C1 segment of cervical spinal cord (tissue), 14 donors: ENCODE measurements at regions not wholly inside any gene's neighbourhood (a gene's known extent, or its start where the extent isn't known, plus 50 kb on each side); places are given as distances from the start of the nearest gene placed in this dataset.

Experiments used
- DNase-seq, 14 donors: peaks; one replicate each; lab custom pipeline; 2025; lab: John Stamatoyannopoulos, UW

GRCh38 chr5:173780235-173781234 lies 107.6 kb upstream of the CPEB4 start:
- DNase-seq, result no peak

DNA sequence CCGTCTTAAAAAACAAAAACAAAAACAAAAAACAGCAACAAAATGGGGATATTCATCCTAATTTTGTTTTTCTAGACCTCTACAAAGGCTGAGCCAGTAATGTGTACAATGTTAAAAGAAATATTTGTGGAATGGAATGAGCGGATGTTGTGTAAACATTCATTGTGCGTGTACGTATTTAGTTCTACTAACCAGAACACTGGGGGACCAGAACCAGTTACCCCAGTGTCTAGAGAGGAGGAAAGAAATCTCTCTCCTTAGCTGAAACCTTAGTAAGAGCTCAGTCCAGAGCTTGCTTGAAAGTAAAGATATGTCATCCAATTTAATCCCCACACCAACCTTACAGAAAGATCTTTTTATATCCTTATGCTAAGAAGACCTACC lies 106.7 kb upstream of the CPEB4 start:
- no peak for DNase-seq

DNA sequence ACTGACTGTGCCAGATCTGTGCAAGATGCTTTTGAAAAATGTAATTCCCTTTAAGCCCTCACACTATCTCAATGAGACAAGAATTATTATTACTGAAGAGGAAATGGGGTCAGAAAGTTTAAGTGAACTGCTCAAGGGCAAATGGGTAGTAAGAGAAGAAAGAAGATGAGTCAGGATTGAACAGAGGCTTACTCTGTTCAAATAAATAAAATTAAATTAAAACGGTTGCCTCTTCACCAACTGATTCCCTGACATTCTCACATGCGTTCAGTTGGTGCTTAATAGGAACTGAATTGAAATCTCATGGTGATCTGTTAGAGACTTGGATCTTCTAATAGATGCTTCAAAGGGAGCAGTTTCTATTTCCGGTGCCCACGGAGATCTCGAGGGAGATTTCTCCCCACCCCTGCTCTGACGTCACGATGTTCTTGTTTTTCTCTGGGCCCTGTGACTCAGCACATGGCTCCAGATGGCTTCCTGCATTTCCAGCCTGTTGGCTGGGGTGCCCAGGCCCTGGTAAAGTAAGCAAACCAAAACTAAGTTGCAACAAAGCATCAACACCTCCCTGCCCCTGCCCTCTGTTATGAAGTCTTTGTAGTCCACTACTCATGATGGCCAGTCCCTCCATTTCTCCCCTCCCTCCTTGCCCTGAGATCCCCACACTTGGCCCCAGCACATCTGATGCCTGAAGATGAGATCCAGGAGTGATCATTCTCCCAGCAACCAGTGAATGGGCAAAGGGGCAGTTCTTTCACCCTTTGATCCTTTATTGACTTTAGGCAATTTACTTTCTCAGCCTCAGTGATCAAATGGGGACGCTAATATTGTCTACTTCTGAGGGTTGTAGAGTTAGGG lies 106.1 kb upstream of the CPEB4 start:
- DNase-seq, result peak in 11 of 14 donors; percentile 26 to 87 (median 64)

- DNase-seq, result no peak
Observed at GRCh38 chr5:173782671-173783101, 105.5 kb upstream of the CPEB4 start.

GRCh38 chr5:173783371-173783770 lies 104.8 kb upstream of the CPEB4 start:
- DNase-seq, result no peak

GRCh38 chr5:173785400-173785799 lies 102.7 kb upstream of the CPEB4 start:
- no peak for DNase-seq

DNA sequence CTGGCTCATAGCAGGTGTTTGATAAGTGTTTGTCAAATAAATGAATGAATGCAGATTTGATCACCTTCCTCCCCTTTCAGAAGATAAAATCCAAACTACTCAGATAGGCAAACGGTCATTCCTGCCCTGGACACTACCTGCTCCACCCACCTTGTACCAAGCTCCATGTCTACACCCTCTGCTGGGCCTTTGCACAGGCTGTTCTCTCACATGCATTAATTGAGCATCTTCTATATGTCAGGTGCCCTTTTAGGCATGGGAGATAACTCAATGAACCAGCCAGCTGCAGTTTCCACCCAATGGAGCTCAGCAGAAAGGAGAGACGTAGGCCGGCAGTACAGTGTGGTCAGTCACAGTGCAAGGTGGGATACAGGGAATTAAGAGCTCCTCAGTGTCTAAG lies 102.3 kb upstream of the CPEB4 start:
- DNase-seq, result no peak

DNA sequence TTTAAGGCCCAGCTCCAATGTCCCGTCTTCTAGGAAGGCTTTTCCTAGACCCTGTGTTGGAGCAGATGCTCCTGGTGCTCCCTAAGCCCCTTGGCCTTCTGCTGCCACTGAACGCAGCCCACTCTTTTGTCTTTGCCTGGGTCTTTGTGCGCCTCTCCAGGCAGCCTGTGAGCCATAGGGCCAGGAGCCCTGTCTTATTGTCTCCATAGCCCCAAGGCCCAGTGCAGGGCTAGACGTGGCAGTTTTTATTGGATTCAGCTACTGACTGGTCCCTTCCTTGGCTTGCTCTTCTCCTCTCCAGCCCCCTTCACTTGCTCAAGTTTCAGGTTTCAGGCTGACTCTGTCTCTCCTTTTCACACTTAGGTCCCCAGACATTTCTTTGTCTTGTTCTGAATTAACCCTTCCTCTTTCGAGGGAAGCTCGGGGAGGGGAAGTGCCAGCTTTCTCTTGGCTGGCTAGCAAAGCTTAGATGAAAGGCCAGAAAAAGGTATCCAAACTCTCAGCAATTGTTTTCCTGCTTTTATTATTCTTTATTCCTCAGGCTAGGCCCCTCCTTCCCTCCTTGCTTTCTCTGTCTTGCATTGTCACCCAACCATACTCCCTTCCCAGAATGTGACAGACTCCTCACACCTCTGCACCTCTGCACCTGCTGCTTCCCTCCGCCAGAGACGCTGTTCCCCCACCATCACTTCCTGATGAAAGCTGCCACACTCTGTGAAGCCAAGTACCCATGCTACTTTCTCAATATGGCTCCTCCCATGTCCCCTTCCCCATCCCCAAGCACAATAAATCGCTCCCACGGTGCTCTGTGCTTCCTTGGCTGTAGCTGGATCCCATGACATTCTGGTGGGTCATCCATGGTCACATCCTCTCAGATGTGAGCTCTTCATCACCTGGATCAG lies 101.6 kb upstream of the CPEB4 start:
- no peak for DNase-seq

- DNase-seq, result peak in 1 of 14 donors; percentile 8
Observed at GRCh38 chr5:173789031-173789920, 98.9 kb upstream of the CPEB4 start.

DNA sequence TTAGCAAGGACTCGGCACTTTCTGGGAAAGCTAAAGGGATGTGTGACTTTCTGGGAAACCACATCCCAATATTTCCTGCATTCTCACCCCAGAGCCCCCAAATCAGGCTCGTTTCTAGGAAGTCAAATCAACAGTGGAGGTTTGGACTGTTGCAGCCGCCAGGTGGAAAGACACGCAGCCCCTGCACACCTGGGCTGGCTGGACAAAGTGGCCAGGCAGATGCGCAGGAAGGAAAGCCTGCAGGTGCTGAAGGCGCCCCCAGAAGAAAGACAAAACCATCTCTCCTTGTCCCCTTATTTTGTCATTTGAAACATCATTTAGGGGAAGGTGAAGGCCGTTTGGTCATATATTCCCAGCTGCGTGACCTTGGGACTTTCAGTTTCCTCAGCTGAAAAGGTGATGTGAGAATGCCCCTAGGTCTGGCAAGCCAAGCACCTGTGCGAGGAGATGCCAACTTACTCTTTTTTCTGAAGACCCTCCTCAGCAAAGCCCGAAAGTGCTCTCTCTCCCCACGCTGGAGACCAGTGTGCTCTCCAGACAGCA lies 97.9 kb upstream of the CPEB4 start:
- no peak for DNase-seq

DNA sequence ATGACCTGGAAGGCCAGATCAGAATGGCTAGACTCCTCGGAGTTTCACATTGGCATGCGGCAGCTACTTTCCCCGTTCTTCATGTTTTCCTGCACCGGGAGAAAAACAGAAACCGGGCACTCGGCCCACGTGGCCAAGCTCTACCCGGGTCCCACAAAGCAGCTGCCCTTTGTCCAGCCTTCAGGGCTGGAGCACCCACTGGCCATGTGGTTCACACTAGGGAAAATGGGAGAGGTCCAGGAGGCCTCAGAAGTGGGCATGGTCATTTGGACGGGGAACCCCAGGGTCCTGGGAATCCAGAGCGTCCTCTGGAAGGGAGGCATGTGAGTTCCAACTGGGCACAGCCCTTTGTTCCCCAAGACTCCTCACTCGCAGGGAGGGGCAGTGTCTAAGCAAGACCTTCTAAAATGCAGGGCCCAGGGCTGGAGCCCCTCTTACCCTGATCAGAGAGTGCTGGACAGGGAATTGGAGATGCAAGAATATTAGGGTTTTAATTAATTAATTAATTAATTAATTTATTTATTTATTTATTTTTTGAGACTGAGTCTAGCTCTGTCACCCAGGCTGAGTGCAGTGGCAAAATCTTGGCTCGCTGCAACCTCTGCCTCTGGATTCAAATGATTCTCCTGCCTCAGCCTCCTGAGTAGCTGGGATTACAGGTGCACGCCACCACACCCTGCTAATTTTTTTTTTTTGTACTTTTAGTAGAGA lies 97.2 kb upstream of the CPEB4 start:
- no peak for DNase-seq

GRCh38 chr5:173791878-173792277 lies 96.3 kb upstream of the CPEB4 start:
- no peak for DNase-seq

DNA sequence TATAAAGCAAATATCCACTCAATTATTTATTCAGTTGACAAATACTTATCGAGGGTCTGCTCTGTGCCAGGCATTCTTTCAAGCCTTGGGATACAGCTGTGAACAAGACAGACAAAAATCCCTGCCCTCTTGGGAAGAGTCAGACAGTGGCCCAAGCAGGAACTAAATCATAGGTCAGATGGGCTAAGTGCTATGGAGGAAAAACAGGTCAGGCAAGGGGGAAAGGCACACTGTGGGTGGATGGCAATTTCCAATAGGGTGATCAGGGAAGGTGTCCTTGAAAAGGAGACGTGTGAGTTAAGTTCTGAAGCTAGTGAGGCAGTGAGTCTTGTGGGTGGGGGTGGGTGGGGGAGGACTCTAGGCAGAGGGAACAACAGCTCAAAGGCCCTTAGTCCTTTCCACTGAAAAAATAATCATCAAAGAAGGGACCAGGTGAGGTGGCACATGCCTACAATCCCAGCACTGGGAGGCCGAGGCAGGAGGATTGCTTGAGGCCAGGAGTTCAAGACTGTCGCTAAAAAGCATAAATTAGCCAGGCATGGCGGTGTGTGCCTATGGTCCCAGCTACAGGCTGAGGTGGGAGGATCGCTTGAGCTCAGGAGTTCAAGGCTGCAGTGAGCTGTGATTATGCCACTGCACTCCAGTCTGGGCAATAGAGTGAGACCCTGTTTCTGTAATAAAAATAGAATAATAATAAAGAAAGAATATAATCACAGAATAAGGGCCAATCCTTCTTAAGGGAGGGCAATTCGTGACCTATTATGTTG lies 95.2 kb upstream of the CPEB4 start:
- DNase-seq, result no peak

GRCh38 chr5:173793648-173794548 lies 94.3 kb upstream of the CPEB4 start:
- no peak for DNase-seq

DNA sequence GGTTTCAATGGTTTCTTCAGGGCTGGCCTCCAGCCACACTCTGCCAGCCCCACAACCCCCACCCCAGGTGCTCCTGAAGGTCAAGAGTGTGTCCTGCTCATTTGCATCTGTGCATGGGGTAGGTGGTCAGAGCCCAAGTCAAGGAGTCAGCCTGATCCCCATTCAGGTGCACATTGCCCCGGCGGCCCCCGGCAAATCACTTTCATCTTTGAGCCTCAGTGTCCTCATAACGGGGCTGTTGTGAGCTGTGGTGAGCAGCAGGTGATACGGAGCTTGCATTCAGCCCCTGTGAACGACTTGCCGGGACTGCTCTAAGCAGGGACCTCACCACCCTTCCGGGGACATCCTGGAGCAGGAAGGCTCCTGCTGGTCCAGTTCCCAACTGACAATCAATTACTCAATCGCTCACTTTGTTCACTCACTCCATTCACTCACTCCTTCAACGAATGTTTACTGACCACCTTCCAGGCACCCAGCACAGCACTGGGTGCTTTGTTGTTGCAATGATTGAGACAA lies 93.2 kb upstream of the CPEB4 start:
- no peak for DNase-seq

DNA sequence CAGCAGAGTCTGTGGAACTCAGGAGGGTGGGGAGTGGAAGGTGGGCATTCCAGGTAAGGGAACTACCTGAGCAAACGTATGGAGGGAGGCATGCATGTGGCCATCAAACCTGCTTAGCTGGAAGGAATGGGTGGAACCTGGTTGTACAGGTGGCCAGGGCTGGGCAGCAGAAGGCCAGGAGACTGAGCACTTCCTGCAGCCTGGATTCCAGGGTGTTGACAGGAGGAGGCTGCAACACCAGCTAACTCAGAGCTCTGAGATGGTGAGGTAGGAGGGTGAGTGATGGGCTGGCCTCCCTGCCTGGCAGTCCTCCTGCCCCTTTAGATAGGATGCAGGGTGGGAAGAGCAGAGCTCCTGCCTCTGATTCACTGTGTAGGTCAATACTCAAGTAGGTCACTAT lies 92.5 kb upstream of the CPEB4 start:
- DNase-seq, result peak in 1 of 14 donors; percentile 56
